ENCODE measurements at regions not wholly inside any gene's neighbourhood (a gene's known extent, or its start where the extent isn't known, plus 50 kb on each side); places are given as distances from the start of the nearest gene placed in this dataset.

- TF ChIP-seq E2F1 (CRISPR knock-in tag; IDR thresholded peaks at IDR 0.05) (no peak), ESRRA (CRISPR knock-in tag; IDR thresholded peaks at IDR 0.05; ENCODE audit: low read depth) (no peak), ZNF225 (CRISPR knock-in tag; IDR thresholded peaks at IDR 0.05) (no peak), MTA3 (CRISPR knock-in tag; IDR thresholded peaks at IDR 0.05) (no peak), CTCF (CRISPR knock-in tag; IDR thresholded peaks at IDR 0.05) (no peak), MAX (IDR thresholded peaks at IDR 0.05) (no peak), KAT2B (IDR thresholded peaks at IDR 0.05; ENCODE audit: borderline replicate concordance, low read depth, low read length) (no peak), TAF15 (IDR thresholded peaks at IDR 0.05; ENCODE audit: low read depth, low read length, poor library complexity, severe bottlenecking) (no peak), ZNF775 (CRISPR knock-in tag; IDR thresholded peaks at IDR 0.05; ENCODE audit: borderline replicate concordance) (no peak), CREB1 (IDR thresholded peaks at IDR 0.05) (no peak), CREB1 (CRISPR knock-in tag; IDR thresholded peaks at IDR 0.05) (no peak)
Observed at GRCh38 chr6:121505284-121505683, 69.8 kb downstream of the GJA1 start.
